ENCODE measurements at regions not wholly inside any gene's neighbourhood (a gene's known extent, or its start where the extent isn't known, plus 50 kb on each side); places are given as distances from the start of the nearest gene placed in this dataset.

DNA sequence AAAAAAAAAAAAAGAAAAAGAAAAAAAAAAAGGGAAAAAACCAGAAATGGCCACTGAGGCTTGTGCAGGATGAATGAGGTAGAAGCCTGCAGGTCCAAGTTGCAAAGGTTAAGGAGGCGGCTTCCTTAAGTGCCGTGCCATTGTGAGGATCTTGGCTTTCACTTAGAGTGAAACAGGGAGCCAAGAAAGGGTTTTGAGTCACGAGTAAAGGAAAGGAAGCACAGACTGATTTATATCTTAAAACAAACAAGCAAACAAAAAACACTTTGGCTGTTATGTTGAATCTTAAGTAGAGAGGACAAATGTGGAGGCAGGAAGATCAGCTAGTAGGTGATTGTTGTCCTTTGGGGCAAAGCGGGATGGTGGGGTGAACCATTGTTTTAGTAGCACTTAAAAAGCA, 749.7 kb upstream of the SOX11 start:
- DNase-seq (ENCODE audit: low read depth) = no peak
- H3K4me3 ChIP-seq (replicated peaks; ENCODE audit: low read depth, low read length) = no peak overlapping the region
- TF ChIP-seq CTCF (IDR thresholded peaks at IDR 0.05; ENCODE audit: low read length, missing control alignments) = no peak

GRCh38 chr2:4947911-4948310, 744.3 kb upstream of the SOX11 start:
- DNase-seq (ENCODE audit: low read depth) = no peak
- no peak overlapping the region for H3K4me3 ChIP-seq (replicated peaks; ENCODE audit: low read depth, low read length)
- TF ChIP-seq CTCF (IDR thresholded peaks at IDR 0.05; ENCODE audit: low read length, missing control alignments) = no peak

DNA sequence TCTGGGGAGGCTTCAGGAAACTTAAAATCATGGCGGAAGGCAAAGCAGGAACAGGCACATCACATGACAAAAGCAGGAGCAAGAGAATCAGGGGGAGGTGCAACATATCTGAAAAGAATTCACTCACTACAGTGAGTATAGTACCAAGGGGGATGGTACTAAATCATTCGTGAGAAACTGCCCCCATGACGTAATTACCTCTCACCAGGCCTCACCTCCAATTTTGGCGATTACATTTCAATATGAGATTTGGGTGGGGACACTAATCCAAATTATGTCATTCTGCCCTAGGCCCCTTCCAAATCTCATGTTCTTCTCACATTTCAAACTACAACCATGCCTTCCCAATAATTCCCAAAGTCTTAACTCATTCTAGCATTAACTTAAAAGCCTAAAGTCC, 740.8 kb upstream of the SOX11 start:
- no peak for TF ChIP-seq CTCF (IDR thresholded peaks at IDR 0.05; ENCODE audit: low read length, missing control alignments)
- H3K4me3 ChIP-seq (replicated peaks; ENCODE audit: low read depth, low read length) = no peak overlapping the region
- no peak for DNase-seq (ENCODE audit: low read depth)

DNA sequence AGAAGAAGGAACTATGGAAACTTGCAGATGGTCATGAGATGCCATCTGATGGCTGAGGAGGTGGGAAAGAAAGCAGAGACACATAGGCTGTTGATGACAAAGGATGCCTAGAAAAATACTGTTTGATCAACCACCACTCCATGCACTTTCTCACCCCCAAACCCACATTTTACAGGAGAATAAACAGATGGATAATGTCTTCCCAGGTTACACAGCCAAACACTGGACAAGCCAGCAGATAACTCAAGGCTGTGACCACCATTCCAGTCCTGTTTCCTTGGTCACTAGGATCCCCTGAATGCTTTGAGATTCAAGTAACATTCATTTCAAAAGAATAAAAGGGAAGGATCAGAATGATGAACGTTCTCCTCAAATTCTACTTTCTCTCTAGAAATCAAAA, 733.0 kb upstream of the SOX11 start:
- no peak for TF ChIP-seq CTCF (IDR thresholded peaks at IDR 0.05; ENCODE audit: low read length, missing control alignments)
- no peak overlapping the region for H3K4me3 ChIP-seq (replicated peaks; ENCODE audit: low read depth, low read length)

DNA sequence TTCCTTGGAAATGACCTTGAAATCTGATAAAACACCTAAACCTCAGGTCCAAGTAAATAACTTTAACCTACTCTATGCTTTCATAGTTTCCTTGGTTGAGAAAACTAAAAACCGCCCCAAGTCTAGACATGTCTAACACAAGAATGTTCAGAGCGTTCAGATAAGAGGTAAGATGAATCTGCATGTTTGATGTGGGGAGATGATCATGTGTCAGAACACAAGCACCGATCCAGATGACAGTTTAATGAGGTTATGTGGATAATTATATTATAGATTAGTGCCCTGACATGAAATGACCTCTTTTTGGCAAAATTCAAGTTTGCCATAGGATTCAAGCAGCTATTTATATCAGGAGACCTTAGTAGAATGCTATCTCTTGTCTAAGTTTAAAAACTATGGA, 729.8 kb upstream of the SOX11 start:
- no peak for DNase-seq (ENCODE audit: low read depth)
- TF ChIP-seq CTCF (IDR thresholded peaks at IDR 0.05; ENCODE audit: low read length, missing control alignments) = no peak
- H3K4me3 ChIP-seq (replicated peaks; ENCODE audit: low read depth, low read length) = no peak overlapping the region

More for the DNA sequence above, 733.0 kb upstream of the SOX11 start:
- no peak for DNase-seq (ENCODE audit: low read depth)

DNA sequence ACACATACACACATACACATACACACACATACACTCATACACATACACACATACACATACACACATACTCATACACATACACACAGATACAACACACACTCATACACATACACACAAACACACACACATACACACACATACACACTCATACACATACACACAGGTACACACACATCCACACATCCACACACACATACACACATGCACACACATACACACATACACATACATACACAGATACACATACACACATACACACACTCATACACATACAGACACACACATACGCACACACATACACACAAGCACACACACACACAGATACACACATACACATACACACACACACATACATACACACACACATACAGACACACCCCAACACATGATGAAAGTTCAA, 729.1 kb upstream of the SOX11 start:
- no peak for DNase-seq (ENCODE audit: low read depth)
- H3K4me3 ChIP-seq (replicated peaks; ENCODE audit: low read depth, low read length) = no peak overlapping the region
- no peak for TF ChIP-seq CTCF (IDR thresholded peaks at IDR 0.05; ENCODE audit: low read length, missing control alignments)

DNA sequence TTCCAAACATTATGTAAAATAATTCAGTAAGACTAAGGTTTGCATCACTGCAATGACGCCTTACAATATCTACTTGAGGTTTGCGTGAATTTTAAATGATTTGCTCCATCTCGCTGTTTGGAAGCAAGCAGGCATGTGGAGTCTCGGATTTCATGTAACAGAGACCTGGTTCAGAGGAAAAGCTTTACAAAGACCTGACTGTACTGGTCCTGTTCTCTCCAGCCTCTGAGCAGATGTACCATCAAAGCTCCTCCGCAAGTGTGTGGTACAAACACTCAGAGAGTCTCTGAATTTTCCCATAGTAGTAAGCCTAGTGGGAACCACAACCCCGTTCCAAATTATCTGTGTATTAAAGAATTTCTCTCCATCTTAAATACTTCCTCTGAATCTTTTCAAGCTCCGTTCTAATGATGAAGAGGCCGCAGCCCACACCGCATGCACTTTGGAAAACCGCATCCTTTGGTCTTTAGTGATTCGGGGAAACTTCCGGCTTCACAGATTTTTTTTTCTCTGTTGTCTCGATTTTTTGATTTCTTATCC, 728.1 kb upstream of the SOX11 start:
- no peak for DNase-seq (ENCODE audit: low read depth)
- TF ChIP-seq CTCF (IDR thresholded peaks at IDR 0.05; ENCODE audit: low read length, missing control alignments) = no peak
- no peak overlapping the region for H3K4me3 ChIP-seq (replicated peaks; ENCODE audit: low read depth, low read length)

Measured in fibroblast of pulmonary artery (primary cell).